Left lung (tissue), 4 donors: ENCODE measurements at regions not wholly inside any gene's neighbourhood (a gene's known extent, or its start where the extent isn't known, plus 50 kb on each side); places are given as distances from the start of the nearest gene placed in this dataset.

ENCODE experiments used
- ATAC-seq: fragments of 200-7000 bp; cut with Tn5 transposase; one replicate; pipeline ENCODE4 v1.9.1; 2020; ENCODE audit warnings: moderate library complexity
- DNase-seq, 4 donors: peaks; one replicate each; pipeline ENCODE4 v3.0.0-alpha.2; 2013 to 2020
- H3K27ac ChIP-seq, 2 donors: fragments of 200-600 bp; sonication (generic) in 1 of 2; one replicate each; pipeline versions ENCODE4 v1.5.0 to v1.8.0; 2020 to 2021
- H3K27me3 ChIP-seq, 2 donors: fragments of 200-600 bp; sonication (generic) in 1 of 2; one replicate each; pipeline versions ENCODE4 v1.5.0 to v1.8.0; 2020 to 2021
- H3K36me3 ChIP-seq, 2 donors: fragments of 200-600 bp; sonication (generic) in 1 of 2; one replicate each; pipeline versions ENCODE4 v1.5.0 to v1.8.0; 2020 to 2021
- H3K4me1 ChIP-seq, 2 donors: fragments of 200-600 bp; one replicate each; pipeline ENCODE4 v1.8.0; 2021
- H3K4me3 ChIP-seq, 2 donors: fragments of 200-600 bp; sonication (generic) in 1 of 2; one replicate each; pipeline versions ENCODE4 v1.5.0 to v1.8.0; 2020 to 2021; ENCODE audit warnings: mild to moderate bottlenecking in 1 of 2
- H3K9me3 ChIP-seq, 2 donors: fragments of 200-600 bp; sonication (generic) in 1 of 2; one replicate each; pipeline versions ENCODE4 v1.5.0 to v1.8.0; 2020 to 2021
- CTCF ChIP-seq, 2 donors: fragments of 200-600 bp; sonication (generic) in 1 of 2; IDR thresholded peaks; one replicate each; pipeline versions ENCODE4 v1.5.0 to v1.8.0; 2021; ENCODE audit warnings: antibody characterized with exemption in 2 of 2
- intact Hi-C, 2 donors: fragments of 100-400 bp; cut with DNase I; formaldehyde crosslinking; loops; one replicate each; pipeline versions ENCODE4 v1.11.2 to v1.14.2; 2022
- donor health status: DM: no; HTN: yes; CAD: no.
- donor health status: DM: no; HTN: no; CAD: no.

DNA sequence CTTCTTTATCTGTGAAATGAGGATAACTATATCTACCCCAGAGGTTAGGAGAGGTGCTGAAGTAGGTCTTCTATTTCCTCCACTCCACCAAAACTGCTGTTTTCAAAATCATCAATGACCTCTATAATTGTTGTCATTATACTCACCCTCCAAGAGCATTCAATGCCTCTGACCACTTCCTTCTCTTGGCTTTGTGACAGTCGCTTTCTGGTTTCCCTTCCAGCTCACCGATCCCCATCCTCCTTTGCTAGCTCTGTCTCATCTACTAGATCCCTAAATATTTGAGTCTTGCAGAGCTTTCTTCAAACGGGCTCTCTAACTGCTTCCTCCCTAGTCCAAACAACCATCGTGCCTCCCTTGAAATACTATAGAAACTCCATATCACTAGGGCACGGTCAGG, 153.5 kb downstream of the RPLP1 start:
- H3K36me3 ChIP-seq, result no peaks in the 10 kb centered on the region
- no peaks in the 10 kb centered on the region for H3K27me3 ChIP-seq
- H3K27ac ChIP-seq, result no peak overlapping the region
- DNase-seq, result no peak
- H3K9me3 ChIP-seq, result no peaks in the 10 kb centered on the region
- no peak for ATAC-seq
- H3K4me3 ChIP-seq, result no peak overlapping the region
- peaks cover 0 to 5% of the 10 kb centered on the region in 2 donors for H3K4me1 ChIP-seq
- TF ChIP-seq CTCF (IDR thresholded peaks at IDR 0.05), result no peak
- intact Hi-C loops, result no loop called here

GRCh38 chr15:69606921-69607500, 154.4 kb downstream of the RPLP1 start:
- Histone ChIP-seq H3K9me3 (no peaks in the 10 kb centered on the region), H3K36me3 (no peaks in the 10 kb centered on the region), H3K4me3 (no peak overlapping the region), H3K4me1 (peaks cover 0 to 5% of the 10 kb centered on the region in 2 donors), H3K27me3 (no peaks in the 10 kb centered on the region), H3K27ac (no peak overlapping the region)
- DNase-seq, result no peak
- intact Hi-C loops, result no loop called here
- peak; percentile 72 for ATAC-seq
- no peak for TF ChIP-seq CTCF (IDR thresholded peaks at IDR 0.05)

- ATAC-seq, result no peak
- no peak overlapping the region for H3K4me3 ChIP-seq
- intact Hi-C loops, result no loop called here
Measured at GRCh38 chr15:69608661-69609060, 156.0 kb downstream of the RPLP1 start.

DNA sequence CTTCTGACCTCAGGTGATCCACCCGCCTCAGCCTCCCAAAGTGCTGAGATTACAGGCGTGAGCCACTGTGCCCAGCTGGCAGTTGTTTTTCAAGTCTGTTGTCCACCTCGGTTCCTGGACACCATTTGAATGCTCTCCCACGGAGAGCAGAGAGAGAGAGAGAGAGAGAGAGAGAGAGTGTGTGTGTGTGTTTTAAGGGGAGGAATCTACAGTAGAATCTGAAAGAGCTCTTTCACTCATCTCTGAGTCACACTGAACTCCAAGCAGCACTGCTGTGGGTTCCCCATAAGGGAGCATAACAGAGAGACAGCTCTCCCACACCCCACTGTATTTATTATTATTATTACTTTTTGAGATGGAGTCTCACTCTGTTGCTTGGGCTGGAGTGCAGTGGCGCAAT, 156.6 kb downstream of the RPLP1 start:
- ATAC-seq (peak; percentile 60), DNase-seq (no peak)
- Histone ChIP-seq H3K27ac (no peak overlapping the region), H3K27me3 (no peaks in the 10 kb centered on the region), H3K9me3 (no peaks in the 10 kb centered on the region), H3K4me3 (no peak overlapping the region), H3K36me3 (no peaks in the 10 kb centered on the region), H3K4me1 (peaks cover 0 to 4% of the 10 kb centered on the region in 2 donors)
- no peak for TF ChIP-seq CTCF (IDR thresholded peaks at IDR 0.05)
- intact Hi-C loops, result no loop called here

More at GRCh38 chr15:69608661-69609060, 156.0 kb downstream of the RPLP1 start:
- TF ChIP-seq CTCF (IDR thresholded peaks at IDR 0.05), result no peak
- H3K9me3 ChIP-seq, result no peaks in the 10 kb centered on the region
- DNase-seq, result no peak
- no peak overlapping the region for H3K27ac ChIP-seq
- H3K4me1 ChIP-seq, result peaks cover 0 to 5% of the 10 kb centered on the region in 2 donors
- H3K36me3 ChIP-seq, result no peaks in the 10 kb centered on the region
- H3K27me3 ChIP-seq, result no peaks in the 10 kb centered on the region

- no peak for TF ChIP-seq CTCF (IDR thresholded peaks at IDR 0.05)
- no peaks in the 10 kb centered on the region for H3K27me3 ChIP-seq
- H3K27ac ChIP-seq, result no peak overlapping the region
- DNase-seq (no peak), ATAC-seq (no peak)
- no peaks in the 10 kb centered on the region for H3K36me3 ChIP-seq
- no peaks in the 10 kb centered on the region for H3K9me3 ChIP-seq
- peaks cover 0 to 2% of the 10 kb centered on the region in 2 donors for H3K4me1 ChIP-seq
- no peak overlapping the region for H3K4me3 ChIP-seq
- intact Hi-C loops, result no loop called here
Measured at GRCh38 chr15:69609776-69610175, 157.2 kb downstream of the RPLP1 start.
